HL-60 (cell line): ENCODE measurements at regions not wholly inside any gene's neighbourhood (a gene's known extent, or its start where the extent isn't known, plus 50 kb on each side); places are given as distances from the start of the nearest gene placed in this dataset.

Source experiments
- CTCF ChIP-seq: IDR thresholded peaks from one replicate; pipeline ENCODE4 v1.5.1; 2011; ENCODE audit warnings: low read length, control low read depth, inconsistent platforms; ENCODE audit not compliant: insufficient read depth
- POLR2AphosphoS5 ChIP-seq: IDR thresholded peaks from 2 replicates; pipeline ENCODE4 v1.6.1; 2012; ENCODE audit warnings: low read depth

- no peak for TF ChIP-seq POLR2AphosphoS5
- TF ChIP-seq CTCF, result no peak
Observed at GRCh38 chr6:72521684-72522083, 100.2 kb upstream of the KCNQ5 start.
